ENCODE measurements at regions not wholly inside any gene's neighbourhood (a gene's known extent, or its start where the extent isn't known, plus 50 kb on each side); places are given as distances from the start of the nearest gene placed in this dataset.
A peak's percentile ranks its signal among the peaks of the same experiment; 100 is the strongest.

GRCh38 chr9:2351324-2351723, 270.3 kb upstream of the VLDLR start:
- no peak for DNase-seq (ENCODE audit: low read depth)
- no peak overlapping the region for H3K4me3 ChIP-seq (replicated peaks; ENCODE audit: low read depth, low read length)
- TF ChIP-seq CTCF (IDR thresholded peaks at IDR 0.05; ENCODE audit: low read length, missing control alignments): no peak

GRCh38 chr9:2354216-2354615, 267.4 kb upstream of the VLDLR start:
- no peak for DNase-seq (ENCODE audit: low read depth)
- TF ChIP-seq CTCF (IDR thresholded peaks at IDR 0.05; ENCODE audit: low read length, missing control alignments): no peak
- no peak overlapping the region for H3K4me3 ChIP-seq (replicated peaks; ENCODE audit: low read depth, low read length)

DNA sequence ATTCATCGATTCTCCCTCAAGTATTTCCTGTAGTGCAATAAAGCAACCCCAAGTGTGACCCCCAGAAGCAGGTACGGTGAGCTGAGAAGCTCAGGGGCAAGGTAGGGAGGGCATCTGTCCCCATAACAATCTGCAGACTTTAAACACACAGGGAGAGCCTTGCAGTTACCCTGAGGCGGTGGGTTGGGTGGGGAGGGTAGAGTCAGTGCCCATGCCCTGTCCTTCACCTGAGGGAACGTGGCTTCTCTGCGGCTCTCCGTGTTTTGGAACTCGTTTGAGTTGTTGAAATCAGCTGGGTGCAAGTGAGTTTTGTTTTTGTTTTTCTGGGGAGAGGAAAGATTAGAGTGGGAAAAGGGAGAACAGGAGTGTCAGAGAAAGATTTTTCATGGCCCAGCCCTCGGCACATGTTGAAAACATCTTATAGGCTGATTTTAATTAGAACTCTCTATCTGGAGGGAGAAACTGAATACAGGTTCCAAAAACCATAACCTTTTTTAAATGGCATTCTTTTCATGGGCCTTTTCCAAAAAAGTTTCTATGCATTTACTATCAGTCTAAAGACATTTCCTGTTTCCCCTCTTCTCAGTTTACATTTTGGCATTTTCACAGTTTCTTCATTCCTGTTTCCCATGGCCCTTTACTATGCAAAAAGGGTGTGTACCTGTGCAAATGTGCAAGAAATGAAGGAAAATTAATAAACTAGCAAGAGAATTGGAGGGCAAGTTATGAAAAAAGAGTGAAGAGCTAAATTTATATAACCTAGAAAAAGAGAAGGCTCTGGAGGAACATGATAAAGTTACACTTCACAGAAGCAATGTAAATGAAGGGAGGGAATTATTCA, 266.5 kb upstream of the VLDLR start:
- no peak for TF ChIP-seq CTCF (IDR thresholded peaks at IDR 0.05; ENCODE audit: low read length, missing control alignments)
- no peak overlapping the region for H3K4me3 ChIP-seq (replicated peaks; ENCODE audit: low read depth, low read length)
- peak; percentile 7 for DNase-seq (ENCODE audit: low read depth)

GRCh38 chr9:2355697-2355983, 265.9 kb upstream of the VLDLR start:
- no peak overlapping the region for H3K4me3 ChIP-seq (replicated peaks; ENCODE audit: low read depth, low read length)
- no peak for DNase-seq (ENCODE audit: low read depth)
- no peak for TF ChIP-seq CTCF (IDR thresholded peaks at IDR 0.05; ENCODE audit: low read length, missing control alignments)

DNA sequence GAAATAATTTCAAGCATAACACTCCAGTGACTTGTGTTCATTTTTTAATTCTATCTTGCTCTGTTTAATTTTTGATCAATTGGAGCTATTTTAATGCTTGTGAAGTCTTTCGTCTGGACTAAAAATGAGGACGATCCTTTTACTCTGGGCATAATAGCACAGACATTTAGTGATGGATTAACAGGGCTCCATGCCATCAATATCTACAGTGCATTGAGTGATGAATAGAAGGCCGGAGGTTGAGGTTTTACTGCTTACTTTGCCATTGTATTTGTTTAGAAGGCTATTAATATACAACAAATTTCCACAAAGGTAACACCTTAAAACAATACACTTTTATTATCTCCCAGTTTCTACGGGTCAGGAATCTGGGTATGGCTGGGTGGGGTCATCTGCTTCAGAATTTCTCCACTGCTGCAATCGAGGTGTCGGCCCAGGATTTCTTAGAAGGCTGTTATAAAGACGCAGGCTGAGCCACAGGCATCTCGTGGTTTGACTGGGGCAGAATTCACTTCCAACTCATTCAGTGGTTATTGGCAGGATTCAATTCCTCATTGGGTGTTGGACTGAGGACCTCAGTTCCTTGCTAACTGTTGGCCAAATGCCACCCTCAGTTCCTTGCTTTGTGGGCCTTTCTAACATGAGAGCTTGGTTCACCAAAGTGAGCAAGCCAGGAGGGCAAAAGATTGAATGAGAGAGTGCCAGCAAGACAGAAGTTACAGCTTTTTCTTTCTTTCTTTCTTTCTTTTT, 265.4 kb upstream of the VLDLR start:
- no peak overlapping the region for H3K4me3 ChIP-seq (replicated peaks; ENCODE audit: low read depth, low read length)
- DNase-seq (ENCODE audit: low read depth): no peak
- no peak for TF ChIP-seq CTCF (IDR thresholded peaks at IDR 0.05; ENCODE audit: low read length, missing control alignments)

DNA sequence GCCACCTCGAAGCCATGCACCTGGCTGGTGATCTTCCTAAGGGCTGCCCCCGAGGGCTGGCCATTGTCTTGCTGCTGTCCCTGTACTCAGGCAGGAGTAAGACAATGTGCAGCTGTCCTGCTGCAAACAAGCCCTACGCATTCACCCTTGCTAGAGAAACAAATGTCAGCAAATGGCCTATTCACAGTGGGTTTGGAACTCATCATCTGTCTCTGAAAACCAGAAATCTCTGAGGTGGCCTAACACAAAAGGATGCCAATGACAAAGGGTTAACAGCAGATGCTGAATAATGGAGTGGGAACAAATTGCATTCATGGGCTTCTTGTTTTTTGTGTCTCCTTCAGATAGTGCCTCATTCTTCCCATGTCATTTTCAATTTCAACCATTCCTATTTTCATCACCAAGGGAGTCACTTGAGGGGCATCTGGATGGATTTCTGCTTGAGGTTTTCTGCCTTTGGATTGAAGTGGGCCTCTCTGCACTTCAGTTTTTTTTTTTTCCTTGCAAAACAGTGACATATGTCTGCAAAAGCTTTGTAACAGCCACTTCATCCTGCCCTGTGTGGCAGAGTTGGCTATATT, 261.6 kb upstream of the VLDLR start:
- DNase-seq (ENCODE audit: low read depth): no peak
- H3K4me3 ChIP-seq (replicated peaks; ENCODE audit: low read depth, low read length): no peak overlapping the region
- TF ChIP-seq CTCF (IDR thresholded peaks at IDR 0.05; ENCODE audit: low read length, missing control alignments): no peak
